SK-N-SH (cell line): ENCODE measurements at regions not wholly inside any gene's neighbourhood (a gene's known extent, or its start where the extent isn't known, plus 50 kb on each side); places are given as distances from the start of the nearest gene placed in this dataset.

ENCODE experiments used
- CTCF ChIA-PET: fragments of 300-600, 350-600 bp; formaldehyde crosslinking; extraction: SDS; loops from one replicate; lab custom pipeline; 2021; lab: Yijun Ruan, JAX
- POLR2A ChIA-PET: fragments of 350-600 bp; sonication (Branson Sonifier 250); formaldehyde crosslinking; extraction: SDS; loops from one replicate; lab custom pipeline; 2020; ENCODE audit warnings: antibody characterized with exemption, inconsistent platforms; lab: Yijun Ruan, JAX
- DNase-seq: peaks from one replicate; pipeline ENCODE4 v3.0.0; 2012
- H2AFZ ChIP-seq: fragments of 200-600 bp; sonication (generic); 2 replicates; pipeline ENCODE4 v1.8.1; 2016; ENCODE audit warnings: antibody characterized with exemption, mild to moderate bottlenecking, low read depth
- H3F3A ChIP-seq: fragments of 200-600 bp; sonication (generic); replicated peaks from 2 replicates; pipeline ENCODE3; 2016; ENCODE audit warnings: antibody characterized with exemption, mild to moderate bottlenecking; ENCODE audit not compliant: insufficient read depth
- H3K27ac ChIP-seq, 2 experiments: fragments of 200-500 bp in 1 of 2; fragments of 200-600 bp in 1 of 2; sonication (Bioruptor generic) in 1 of 2; sonication (generic), shearing (Covaris generic) in 1 of 2; 2 replicates each; pipeline versions ENCODE4 v1.5.1 to v1.6.1; 2014 to 2016; ENCODE audit warnings: low read depth in 2 of 2, inconsistent platforms in 1 of 2, low read length in 1 of 2, mild to moderate bottlenecking in 1 of 2, mixed read lengths in 1 of 2
- H3K27me3 ChIP-seq: fragments of 200-600 bp; sonication (generic), shearing (Covaris generic); 2 replicates; pipeline ENCODE4 v1.6.1; 2016; ENCODE audit warnings: mixed run types; ENCODE audit not compliant: insufficient read depth
- H3K36me3 ChIP-seq, 2 experiments: fragments of 200-500 bp in 1 of 2; fragments of 200-600 bp in 1 of 2; sonication (Bioruptor generic) in 1 of 2; sonication (generic) in 1 of 2; replicated peaks in 1 of 2; 2 replicates each; pipeline versions ENCODE3 to v1.5.1; 2014 to 2016; ENCODE audit warnings: low read length in 1 of 2, mild to moderate bottlenecking in 1 of 2; ENCODE audit not compliant: insufficient read depth in 2 of 2, control insufficient read depth in 1 of 2
- H3K4me1 ChIP-seq, 2 experiments: fragments of 200-500 bp in 1 of 2; fragments of 200-600 bp in 1 of 2; sonication (Bioruptor generic) in 1 of 2; sonication (generic), shearing (Covaris generic) in 1 of 2; 2 replicates each; pipeline versions ENCODE4 v1.5.1 to v1.6.1; 2014 to 2016; ENCODE audit warnings: low read depth in 1 of 2, low read length in 1 of 2, mixed run types in 1 of 2; ENCODE audit not compliant: insufficient read depth in 2 of 2, control insufficient read depth in 1 of 2
- H3K4me2 ChIP-seq: fragments of 200-600 bp; sonication (generic), shearing (Covaris generic); 2 replicates; pipeline ENCODE4 v1.6.1; 2017; ENCODE audit warnings: mixed run types
- H3K4me3 ChIP-seq, 2 experiments: fragments of 200-500 bp in 1 of 2; fragments of 200-600 bp in 1 of 2; sonication (Bioruptor generic) in 1 of 2; sonication (generic), shearing (Covaris generic) in 1 of 2; 2 replicates each; pipeline versions ENCODE4 v1.5.1 to v1.8.1; 2014 to 2016; ENCODE audit warnings: low read depth in 2 of 2, inconsistent platforms in 1 of 2, low read length in 1 of 2, mild to moderate bottlenecking in 1 of 2, mixed read lengths in 1 of 2, moderate library complexity in 1 of 2
- H3K79me2 ChIP-seq: fragments of 200-600 bp; sonication (generic); 2 replicates; pipeline ENCODE4 v1.8.1; 2017; ENCODE audit warnings: mild to moderate bottlenecking; ENCODE audit not compliant: insufficient read depth
- H3K9ac ChIP-seq: fragments of 200-600 bp; sonication (generic); 2 replicates; pipeline ENCODE4 v1.6.1; 2017; ENCODE audit warnings: mixed run types
- H3K9me2 ChIP-seq: fragments of 200-600 bp; sonication (generic); 2 replicates; pipeline ENCODE4 v1.6.1; 2017; ENCODE audit warnings: mixed run types
- H3K9me3 ChIP-seq: fragments of 200-600 bp; sonication (generic); 2 replicates; pipeline ENCODE4 v1.6.1; 2017; ENCODE audit warnings: mixed run types, mild to moderate bottlenecking, moderate library complexity
- H4K20me1 ChIP-seq: fragments of 200-600 bp; sonication (generic); 2 replicates; pipeline ENCODE4 v1.6.1; 2017; ENCODE audit warnings: mild to moderate bottlenecking, mixed run types; ENCODE audit not compliant: insufficient read depth
- CHD2 ChIP-seq: fragments of 150-350 bp; IDR thresholded peaks from 2 replicates; pipeline ENCODE4 v1.6.1; 2018; ENCODE audit warnings: low read length; ENCODE audit not compliant: partially characterized antibody
- EP300 ChIP-seq, 2 experiments: IDR thresholded peaks; 2 replicates each; pipeline versions ENCODE4 v1.4.0 to v1.6.1; 2012; ENCODE audit warnings: borderline replicate concordance in 1 of 2, low read depth in 1 of 2, low read length in 1 of 2
- EZH2phosphoT487 ChIP-seq: fragments of 200-600 bp; sonication (generic); IDR thresholded peaks from 2 replicates; pipeline ENCODE4 v1.6.1; 2017; ENCODE audit warnings: low read depth, mixed run types, mild to moderate bottlenecking, antibody characterized with exemption, moderate library complexity, borderline replicate concordance
- GABPA ChIP-seq: IDR thresholded peaks from 2 replicates; pipeline ENCODE4 v1.4.0; 2012; ENCODE audit warnings: low read depth, mild to moderate bottlenecking
- GATA2 ChIP-seq: sonication (generic); formaldehyde crosslinking; IDR thresholded peaks from 2 replicates; pipeline ENCODE4 v1.5.0; 2020; ENCODE audit warnings: mild to moderate bottlenecking, missing genetic modification reagents
- POLR2AphosphoS5 ChIP-seq: IDR thresholded peaks from 2 replicates; pipeline ENCODE4 v1.6.1; 2012; ENCODE audit warnings: low read depth, low read length
- RAD21 ChIP-seq: IDR thresholded peaks from 2 replicates; pipeline ENCODE4 v1.6.1; 2012; ENCODE audit warnings: mild to moderate bottlenecking, low read length
- RCOR1 ChIP-seq: fragments of 150-350 bp; IDR thresholded peaks from 2 replicates; pipeline ENCODE4 v1.6.1; 2017; ENCODE audit warnings: antibody characterized with exemption, low read length
- RXRA ChIP-seq: IDR thresholded peaks from 2 replicates; pipeline ENCODE4 v1.4.0; 2012; ENCODE audit warnings: low read depth, mild to moderate bottlenecking, borderline replicate concordance
- SIN3A ChIP-seq: IDR thresholded peaks from 2 replicates; pipeline ENCODE4 v1.6.1; 2012; ENCODE audit warnings: low read depth, mild to moderate bottlenecking, low read length, moderate library complexity, borderline replicate concordance
- TAF1 ChIP-seq: IDR thresholded peaks from 2 replicates; pipeline ENCODE4 v1.6.1; 2012; ENCODE audit warnings: low read depth, mild to moderate bottlenecking, low read length, moderate library complexity, borderline replicate concordance
- TEAD4 ChIP-seq: IDR thresholded peaks from 2 replicates; pipeline ENCODE4 v1.4.0; 2012; ENCODE audit warnings: mild to moderate bottlenecking, borderline replicate concordance; ENCODE audit not compliant: insufficient read depth
- YY1 ChIP-seq: IDR thresholded peaks from 2 replicates; pipeline ENCODE4 v1.4.0; 2012; ENCODE audit warnings: low read depth, mild to moderate bottlenecking
- WGBS: methylation state at CpG from one replicate; pipeline ENCODE4 v1.1.6; 2017; ENCODE audit warnings: low lambda C conversion rate; 5-methylcytosine and 5-hydroxymethylcytosine counted together
- TF ChIP-seq, protein P1 (sequence below): IDR thresholded peaks from 2 replicates; pipeline ENCODE4 v1.4.0; 2012; ENCODE audit warnings: low read depth, borderline replicate concordance
- TF ChIP-seq, protein P2 (sequence below): IDR thresholded peaks from 2 replicates; pipeline ENCODE4 v1.4.0; 2012; ENCODE audit warnings: low read depth
- TF ChIP-seq, protein P3 (sequence below): fragments of 200-600 bp; sonication (generic); IDR thresholded peaks from 2 replicates; pipeline ENCODE4 v1.6.1; 2017; ENCODE audit warnings: antibody characterized with exemption, mild to moderate bottlenecking, moderate library complexity
- TF ChIP-seq, protein P4 (sequence below): fragments of 150-350 bp; IDR thresholded peaks from 2 replicates; pipeline ENCODE4 v1.6.1; 2016; ENCODE audit warnings: mild to moderate bottlenecking, low read depth, low read length

DNA sequence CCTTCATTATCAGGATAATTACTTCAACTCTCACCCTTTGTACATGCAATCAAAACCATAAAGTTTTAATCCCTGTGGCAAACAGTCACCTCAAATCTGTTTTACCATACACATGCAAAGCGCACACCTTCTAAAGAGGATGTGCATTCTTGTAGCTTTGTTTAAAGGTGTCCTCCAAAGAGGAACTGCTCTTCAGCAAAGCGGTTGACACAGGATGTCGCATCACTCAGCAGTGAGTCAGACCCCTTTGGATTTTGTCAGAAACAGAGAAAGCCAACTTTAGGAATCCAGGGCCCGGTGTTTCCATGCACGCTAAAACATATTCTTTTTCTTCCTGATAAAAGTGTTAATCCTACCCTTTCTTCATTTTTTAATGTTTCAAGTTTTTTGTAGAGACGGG, 268.3 kb upstream of the ARID1B start:
- no peak for DNase-seq
- Histone ChIP-seq H3K4me3 (no peak overlapping the region), H3K79me2 (no peaks in the 10 kb centered on the region), H3K9me2 (no peaks in the 10 kb centered on the region), H2AFZ (no peak overlapping the region), H4K20me1 (no peaks in the 10 kb centered on the region), H3K27ac (no peak overlapping the region), H3K4me1 (peaks cover 0 to 3% of the 10 kb centered on the region in 2 experiments; a peak in 1 of 4 replicates), H3K9ac (no peak overlapping the region), H3K27me3 (no peaks in the 10 kb centered on the region), H3K36me3 (no peaks in the 10 kb centered on the region), H3K9me3 (no peaks in the 10 kb centered on the region), H3K4me2 (no peak overlapping the region), H3F3A (no peaks in the 10 kb centered on the region)
- POLR2A ChIA-PET = no interaction called here
- TF ChIP-seq YY1 (no peak), EZH2phosphoT487 (no peak), CHD2 (no peak), RAD21 (no peak), SIN3A (no peak), GABPA (no peak), RCOR1 (no peak), RXRA (no peak), EP300 (IDR thresholded peaks at IDR 0.05; ENCODE audit: borderline replicate concordance in 1 of 2, low read depth in 1 of 2, low read length in 1 of 2) (no peak), TAF1 (no peak), TEAD4 (no peak), POLR2AphosphoS5 (no peak), GATA2 (CRISPR knock-in tag) (no peak)
- TF ChIP-seq, protein P1, sequence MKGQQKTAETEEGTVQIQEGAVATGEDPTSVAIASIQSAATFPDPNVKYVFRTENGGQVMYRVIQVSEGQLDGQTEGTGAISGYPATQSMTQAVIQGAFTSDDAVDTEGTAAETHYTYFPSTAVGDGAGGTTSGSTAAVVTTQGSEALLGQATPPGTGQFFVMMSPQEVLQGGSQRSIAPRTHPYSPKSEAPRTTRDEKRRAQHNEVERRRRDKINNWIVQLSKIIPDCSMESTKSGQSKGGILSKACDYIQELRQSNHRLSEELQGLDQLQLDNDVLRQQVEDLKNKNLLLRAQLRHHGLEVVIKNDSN = no peak
- TF ChIP-seq, protein P2, sequence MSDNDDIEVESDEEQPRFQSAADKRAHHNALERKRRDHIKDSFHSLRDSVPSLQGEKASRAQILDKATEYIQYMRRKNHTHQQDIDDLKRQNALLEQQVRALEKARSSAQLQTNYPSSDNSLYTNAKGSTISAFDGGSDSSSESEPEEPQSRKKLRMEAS = no peak
- TF ChIP-seq, protein P3, sequence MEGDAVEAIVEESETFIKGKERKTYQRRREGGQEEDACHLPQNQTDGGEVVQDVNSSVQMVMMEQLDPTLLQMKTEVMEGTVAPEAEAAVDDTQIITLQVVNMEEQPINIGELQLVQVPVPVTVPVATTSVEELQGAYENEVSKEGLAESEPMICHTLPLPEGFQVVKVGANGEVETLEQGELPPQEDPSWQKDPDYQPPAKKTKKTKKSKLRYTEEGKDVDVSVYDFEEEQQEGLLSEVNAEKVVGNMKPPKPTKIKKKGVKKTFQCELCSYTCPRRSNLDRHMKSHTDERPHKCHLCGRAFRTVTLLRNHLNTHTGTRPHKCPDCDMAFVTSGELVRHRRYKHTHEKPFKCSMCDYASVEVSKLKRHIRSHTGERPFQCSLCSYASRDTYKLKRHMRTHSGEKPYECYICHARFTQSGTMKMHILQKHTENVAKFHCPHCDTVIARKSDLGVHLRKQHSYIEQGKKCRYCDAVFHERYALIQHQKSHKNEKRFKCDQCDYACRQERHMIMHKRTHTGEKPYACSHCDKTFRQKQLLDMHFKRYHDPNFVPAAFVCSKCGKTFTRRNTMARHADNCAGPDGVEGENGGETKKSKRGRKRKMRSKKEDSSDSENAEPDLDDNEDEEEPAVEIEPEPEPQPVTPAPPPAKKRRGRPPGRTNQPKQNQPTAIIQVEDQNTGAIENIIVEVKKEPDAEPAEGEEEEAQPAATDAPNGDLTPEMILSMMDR = no peak
- TF ChIP-seq, protein P4, sequence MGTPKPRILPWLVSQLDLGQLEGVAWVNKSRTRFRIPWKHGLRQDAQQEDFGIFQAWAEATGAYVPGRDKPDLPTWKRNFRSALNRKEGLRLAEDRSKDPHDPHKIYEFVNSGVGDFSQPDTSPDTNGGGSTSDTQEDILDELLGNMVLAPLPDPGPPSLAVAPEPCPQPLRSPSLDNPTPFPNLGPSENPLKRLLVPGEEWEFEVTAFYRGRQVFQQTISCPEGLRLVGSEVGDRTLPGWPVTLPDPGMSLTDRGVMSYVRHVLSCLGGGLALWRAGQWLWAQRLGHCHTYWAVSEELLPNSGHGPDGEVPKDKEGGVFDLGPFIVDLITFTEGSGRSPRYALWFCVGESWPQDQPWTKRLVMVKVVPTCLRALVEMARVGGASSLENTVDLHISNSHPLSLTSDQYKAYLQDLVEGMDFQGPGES = no peak
- CTCF ChIA-PET = interaction anchor here (1.1 to 1.2 kb wide), 2 partner anchors 9 to 14 kb away, joined by 3 to 5 read pairs; no protein-coding TSS in a partner anchor
- WGBS = 82% methylated on average over 6 of the region's 6 CpGs
